EH (cell line): ENCODE measurements at regions not wholly inside any gene's neighbourhood (a gene's known extent, or its start where the extent isn't known, plus 50 kb on each side); places are given as distances from the start of the nearest gene placed in this dataset.

Experiments used
- DNase-seq: peaks from one replicate; pipeline ENCODE4 v3.0.0-alpha.2; 2015; ENCODE audit warnings: low read depth

DNA sequence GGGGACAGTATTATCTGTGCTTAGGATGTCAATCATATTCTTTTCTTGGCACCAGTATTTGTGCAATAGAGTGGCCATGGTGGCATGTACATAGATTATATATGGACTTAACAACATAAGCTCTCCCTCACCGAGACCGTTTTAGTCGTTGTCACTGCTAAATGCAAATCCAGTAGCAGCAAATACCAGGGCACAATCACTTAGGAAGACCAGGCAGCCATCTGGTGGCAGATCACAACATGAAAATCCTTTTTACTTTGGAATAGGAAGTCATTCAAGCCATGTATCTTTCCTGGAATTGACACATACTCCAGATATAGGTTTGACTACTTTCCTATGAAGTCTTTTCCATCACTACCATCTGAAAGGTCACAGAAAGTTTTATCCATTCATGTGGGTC lies 53.2 kb upstream of the C1orf87 start:
- DNase-seq, result peak; percentile 26
